ENCODE measurements at regions not wholly inside any gene's neighbourhood (a gene's known extent, or its start where the extent isn't known, plus 50 kb on each side); places are given as distances from the start of the nearest gene placed in this dataset.

- Histone ChIP-seq H3K4me3 (no peak overlapping the region), H3K9me3 (no peaks in the 10 kb centered on the region), H3K27me3 (no peaks in the 10 kb centered on the region), H3K36me3 (no peaks in the 10 kb centered on the region), H3K4me1 (peaks cover 0 to 14% of the 10 kb centered on the region in 2 donors), H3K27ac (no peak overlapping the region)
- TF ChIP-seq CTCF (IDR thresholded peaks at IDR 0.05), result no peak
- no peak for DNase-seq (ENCODE audit: low spot score)
Measured at GRCh38 chr11:122258446-122259194, 142.6 kb upstream of the BLID start.

- H3K9me3 ChIP-seq, result no peaks in the 10 kb centered on the region
Measured at GRCh38 chr11:122253589-122254231, 137.7 kb upstream of the BLID start.

GRCh38 chr11:122248939-122249338 is 132.9 kb upstream of the BLID start:
- Histone ChIP-seq H3K4me1 (peaks cover 0 to 4% of the 10 kb centered on the region in 2 donors), H3K36me3 (no peaks in the 10 kb centered on the region), H3K4me3 (no peak overlapping the region), H3K27me3 (no peaks in the 10 kb centered on the region), H3K9me3 (no peaks in the 10 kb centered on the region), H3K27ac (no peak overlapping the region)
- TF ChIP-seq CTCF (IDR thresholded peaks at IDR 0.05), result no peak
- DNase-seq (ENCODE audit: low spot score), result no peak

More at GRCh38 chr11:122253589-122254231, 137.7 kb upstream of the BLID start:
- TF ChIP-seq CTCF (IDR thresholded peaks at IDR 0.05), result no peak
- Histone ChIP-seq H3K4me1 (peaks cover 0 to 6% of the 10 kb centered on the region in 2 donors), H3K4me3 (no peak overlapping the region), H3K27ac (no peak overlapping the region), H3K36me3 (no peaks in the 10 kb centered on the region), H3K27me3 (no peaks in the 10 kb centered on the region)
- DNase-seq (ENCODE audit: low spot score), result no peak

GRCh38 chr11:122248131-122248530 is 132.1 kb upstream of the BLID start:
- Histone ChIP-seq H3K27me3 (no peaks in the 10 kb centered on the region), H3K27ac (no peak overlapping the region), H3K9me3 (no peaks in the 10 kb centered on the region), H3K4me1 (no peaks in the 10 kb centered on the region), H3K4me3 (no peak overlapping the region), H3K36me3 (no peaks in the 10 kb centered on the region)
- TF ChIP-seq CTCF (IDR thresholded peaks at IDR 0.05), result no peak
- DNase-seq (ENCODE audit: low spot score), result no peak

GRCh38 chr11:122246874-122247273 is 130.9 kb upstream of the BLID start:
- Histone ChIP-seq H3K27ac (no peak overlapping the region), H3K9me3 (no peaks in the 10 kb centered on the region), H3K4me3 (no peak overlapping the region), H3K36me3 (no peaks in the 10 kb centered on the region), H3K27me3 (no peaks in the 10 kb centered on the region), H3K4me1 (no peaks in the 10 kb centered on the region)
- no peak for TF ChIP-seq CTCF (IDR thresholded peaks at IDR 0.05)
- no peak for DNase-seq (ENCODE audit: low spot score)
